ENCODE measurements at regions not wholly inside any gene's neighbourhood (a gene's known extent, or its start where the extent isn't known, plus 50 kb on each side); places are given as distances from the start of the nearest gene placed in this dataset.

- Histone ChIP-seq H3K23ac (ENCODE audit: low read depth, low read length) (no peak overlapping the region), H4K91ac (ENCODE audit: insufficient read depth, low read depth, low read length) (no peak overlapping the region), H3K4me1 (ENCODE audit: control insufficient read depth, insufficient read depth, low read length) (no peaks in the 10 kb centered on the region), H2BK15ac (ENCODE audit: low read depth, low read length) (no peak overlapping the region), H3K4ac (ENCODE audit: low read depth, low read length) (no peak overlapping the region), H3K4me2 (ENCODE audit: low read depth, low read length) (no peak overlapping the region), H2BK5ac (ENCODE audit: low read depth, low read length, poor library complexity, severe bottlenecking) (no peak overlapping the region), H2BK20ac (ENCODE audit: low read depth, low read length) (no peak overlapping the region), H3K27ac (ENCODE audit: insufficient read depth, low read length) (no peak overlapping the region), H3K18ac (ENCODE audit: low read depth, low read length) (no peak overlapping the region), H2AFZ (replicated peaks; ENCODE audit: low read length, poor library complexity) (no peak overlapping the region), H4K8ac (ENCODE audit: low read depth in 2 of 2, low read length in 2 of 2) (no peak overlapping the region), H3K4me3 (ENCODE audit: insufficient read depth, low read depth, low read length) (no peak overlapping the region), H3K9ac (ENCODE audit: low read depth, low read length) (no peak overlapping the region), H2AK9ac (replicated peaks; ENCODE audit: low read depth, low read length, poor library complexity) (no peak overlapping the region), H4K20me1 (ENCODE audit: insufficient read depth, low read length) (no peaks in the 10 kb centered on the region), H3K9me3 (ENCODE audit: control insufficient read depth, insufficient read depth, low read length) (no peaks in the 10 kb centered on the region), H3K36me3 (ENCODE audit: control insufficient read depth, insufficient read depth, low read length) (no peaks in the 10 kb centered on the region), H3K27me3 (ENCODE audit: control insufficient read depth, insufficient read depth, low read length) (peaks cover 14% of the 10 kb centered on the region), H3K56ac (ENCODE audit: extremely low read depth, insufficient read depth, low read length) (no peak overlapping the region), H2AK5ac (ENCODE audit: low read depth, low read length) (no peak overlapping the region), H4K5ac (ENCODE audit: low read depth, low read length) (no peak overlapping the region), H3K9me1 (ENCODE audit: insufficient read depth, low read length) (no peaks in the 10 kb centered on the region), H3K14ac (replicated peaks; ENCODE audit: low read depth, low read length) (no peak overlapping the region), H2BK120ac (ENCODE audit: low read depth, low read length) (no peak overlapping the region), H3K79me1 (ENCODE audit: low read depth in 1 of 2, low read length in 2 of 2) (no peaks in the 10 kb centered on the region)
- DNase-seq = no peak
- dilution Hi-C loops (cut with HindIII; ENCODE audit: low sequenced_read_pairs, unreplicated experiment) = no loop called here
- 20% methylated on average over 1 of the region's 3 CpGs; no CpG with 5 or more reads in 1 of the 2 experiments for WGBS, 2 experiments (ENCODE audit: extremely low coverage in 2 of 2, insufficient read length in 1 of 2)
- ChIA-PET CTCF (no interaction called here), POLR2A (ENCODE audit: unreplicated experiment) (no interaction called here)
- TF ChIP-seq BHLHE40 (IDR thresholded peaks at IDR 0.05; ENCODE audit: low read depth, low read length) (no peak), POLR2A (IDR thresholded peaks at IDR 0.05; ENCODE audit: low read depth, low read length) (no peak), MAZ (IDR thresholded peaks at IDR 0.05; ENCODE audit: borderline replicate concordance, low read depth, low read length) (no peak), RCOR1 (IDR thresholded peaks at IDR 0.05; ENCODE audit: insufficient replicate concordance, low read length) (no peak), SMC3 (IDR thresholded peaks at IDR 0.05; ENCODE audit: low read depth, low read length) (no peak), CEBPB (IDR thresholded peaks at IDR 0.05; ENCODE audit: low read depth, low read length) (no peak), CHD1 (IDR thresholded peaks at IDR 0.05; ENCODE audit: low read depth, low read length) (no peak), RAD21 (IDR thresholded peaks at IDR 0.05; ENCODE audit: low read length) (no peak), MAFK (IDR thresholded peaks at IDR 0.05; ENCODE audit: low read depth, low read length) (no peak), FOS (IDR thresholded peaks at IDR 0.05; ENCODE audit: low read depth, low read length) (no peak), NFE2L2 (IDR thresholded peaks at IDR 0.05; ENCODE audit: low read depth, low read length) (no peak), RFX5 (IDR thresholded peaks at IDR 0.05; ENCODE audit: low read depth, low read length) (no peak), MXI1 (IDR thresholded peaks at IDR 0.05; ENCODE audit: borderline replicate concordance, low read depth, low read length) (no peak)
- TF ChIP-seq, protein P1, sequence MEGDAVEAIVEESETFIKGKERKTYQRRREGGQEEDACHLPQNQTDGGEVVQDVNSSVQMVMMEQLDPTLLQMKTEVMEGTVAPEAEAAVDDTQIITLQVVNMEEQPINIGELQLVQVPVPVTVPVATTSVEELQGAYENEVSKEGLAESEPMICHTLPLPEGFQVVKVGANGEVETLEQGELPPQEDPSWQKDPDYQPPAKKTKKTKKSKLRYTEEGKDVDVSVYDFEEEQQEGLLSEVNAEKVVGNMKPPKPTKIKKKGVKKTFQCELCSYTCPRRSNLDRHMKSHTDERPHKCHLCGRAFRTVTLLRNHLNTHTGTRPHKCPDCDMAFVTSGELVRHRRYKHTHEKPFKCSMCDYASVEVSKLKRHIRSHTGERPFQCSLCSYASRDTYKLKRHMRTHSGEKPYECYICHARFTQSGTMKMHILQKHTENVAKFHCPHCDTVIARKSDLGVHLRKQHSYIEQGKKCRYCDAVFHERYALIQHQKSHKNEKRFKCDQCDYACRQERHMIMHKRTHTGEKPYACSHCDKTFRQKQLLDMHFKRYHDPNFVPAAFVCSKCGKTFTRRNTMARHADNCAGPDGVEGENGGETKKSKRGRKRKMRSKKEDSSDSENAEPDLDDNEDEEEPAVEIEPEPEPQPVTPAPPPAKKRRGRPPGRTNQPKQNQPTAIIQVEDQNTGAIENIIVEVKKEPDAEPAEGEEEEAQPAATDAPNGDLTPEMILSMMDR (conservative IDR thresholded peaks at IDR 0.05; ENCODE audit: low read depth, low read length) = no peak
- TF ChIP-seq, protein P2, sequence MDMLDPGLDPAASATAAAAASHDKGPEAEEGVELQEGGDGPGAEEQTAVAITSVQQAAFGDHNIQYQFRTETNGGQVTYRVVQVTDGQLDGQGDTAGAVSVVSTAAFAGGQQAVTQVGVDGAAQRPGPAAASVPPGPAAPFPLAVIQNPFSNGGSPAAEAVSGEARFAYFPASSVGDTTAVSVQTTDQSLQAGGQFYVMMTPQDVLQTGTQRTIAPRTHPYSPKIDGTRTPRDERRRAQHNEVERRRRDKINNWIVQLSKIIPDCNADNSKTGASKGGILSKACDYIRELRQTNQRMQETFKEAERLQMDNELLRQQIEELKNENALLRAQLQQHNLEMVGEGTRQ (IDR thresholded peaks at IDR 0.05; ENCODE audit: low read depth, low read length) = no peak
- TF ChIP-seq, protein P3, sequence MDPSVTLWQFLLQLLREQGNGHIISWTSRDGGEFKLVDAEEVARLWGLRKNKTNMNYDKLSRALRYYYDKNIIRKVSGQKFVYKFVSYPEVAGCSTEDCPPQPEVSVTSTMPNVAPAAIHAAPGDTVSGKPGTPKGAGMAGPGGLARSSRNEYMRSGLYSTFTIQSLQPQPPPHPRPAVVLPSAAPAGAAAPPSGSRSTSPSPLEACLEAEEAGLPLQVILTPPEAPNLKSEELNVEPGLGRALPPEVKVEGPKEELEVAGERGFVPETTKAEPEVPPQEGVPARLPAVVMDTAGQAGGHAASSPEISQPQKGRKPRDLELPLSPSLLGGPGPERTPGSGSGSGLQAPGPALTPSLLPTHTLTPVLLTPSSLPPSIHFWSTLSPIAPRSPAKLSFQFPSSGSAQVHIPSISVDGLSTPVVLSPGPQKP (IDR thresholded peaks at IDR 0.05; ENCODE audit: borderline replicate concordance, low read depth, low read length) = no peak
- intact Hi-C loops (cut with micrococcal nuclease) = no loop called here
- in situ Hi-C loops (cut with MboI; ENCODE audit: low sequenced_read_pairs) = no loop called here
- no TSS peak for BruUV-seq (replicated peaks)
- ATAC-seq (ENCODE audit: low read depth) = no peak
Measured at GRCh38 chr14:65193916-65194590, 91.7 kb upstream of the MAX start.

All from IMR-90 (cell line).